Gastroesophageal sphincter (tissue), 3 donors: ENCODE measurements at regions not wholly inside any gene's neighbourhood (a gene's known extent, or its start where the extent isn't known, plus 50 kb on each side); places are given as distances from the start of the nearest gene placed in this dataset.

Experiments
- EP300 ChIP-seq: sonication (generic); formaldehyde crosslinking; IDR thresholded peaks from one replicate; pipeline ENCODE4 v1.6.1; 2017; ENCODE audit warnings: antibody characterized with exemption, mild to moderate bottlenecking
- POLR2AphosphoS5 ChIP-seq: sonication (generic); formaldehyde crosslinking; IDR thresholded peaks from one replicate; pipeline ENCODE4 v1.6.1; 2017; ENCODE audit warnings: antibody characterized with exemption
- TF ChIP-seq, protein P1 (sequence below), 4 experiments: fragments of 200-600 bp in 2 of 4; fragments of 450-650 bp in 2 of 4; sonication (generic) in 1 of 4; IDR thresholded peaks; one replicate each; pipeline ENCODE4 v1.5.1; 2017 to 2019; ENCODE audit warnings: antibody characterized with exemption in 4 of 4, mild to moderate bottlenecking in 2 of 4, moderate library complexity in 2 of 4

DNA sequence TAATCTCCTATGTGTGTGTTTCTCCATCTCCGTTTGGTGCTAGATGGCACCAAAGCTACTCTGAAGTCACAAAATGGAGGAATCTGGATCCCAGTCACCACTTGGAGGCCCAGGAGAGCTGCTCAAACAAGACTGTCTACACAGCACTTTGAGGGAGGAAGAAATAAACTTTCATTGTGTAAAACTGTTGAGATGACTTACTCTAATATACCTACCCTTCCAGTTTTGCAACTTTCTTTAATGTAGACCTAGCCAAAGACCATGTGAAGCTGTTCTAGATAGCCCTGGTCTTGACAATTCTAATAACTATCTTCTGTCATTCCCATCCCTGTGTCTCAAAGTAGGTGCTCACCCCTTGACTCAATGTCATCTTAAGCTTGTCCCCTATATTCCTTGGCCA, 52.8 kb upstream of the TAB3 start:
- TF ChIP-seq, protein P1, sequence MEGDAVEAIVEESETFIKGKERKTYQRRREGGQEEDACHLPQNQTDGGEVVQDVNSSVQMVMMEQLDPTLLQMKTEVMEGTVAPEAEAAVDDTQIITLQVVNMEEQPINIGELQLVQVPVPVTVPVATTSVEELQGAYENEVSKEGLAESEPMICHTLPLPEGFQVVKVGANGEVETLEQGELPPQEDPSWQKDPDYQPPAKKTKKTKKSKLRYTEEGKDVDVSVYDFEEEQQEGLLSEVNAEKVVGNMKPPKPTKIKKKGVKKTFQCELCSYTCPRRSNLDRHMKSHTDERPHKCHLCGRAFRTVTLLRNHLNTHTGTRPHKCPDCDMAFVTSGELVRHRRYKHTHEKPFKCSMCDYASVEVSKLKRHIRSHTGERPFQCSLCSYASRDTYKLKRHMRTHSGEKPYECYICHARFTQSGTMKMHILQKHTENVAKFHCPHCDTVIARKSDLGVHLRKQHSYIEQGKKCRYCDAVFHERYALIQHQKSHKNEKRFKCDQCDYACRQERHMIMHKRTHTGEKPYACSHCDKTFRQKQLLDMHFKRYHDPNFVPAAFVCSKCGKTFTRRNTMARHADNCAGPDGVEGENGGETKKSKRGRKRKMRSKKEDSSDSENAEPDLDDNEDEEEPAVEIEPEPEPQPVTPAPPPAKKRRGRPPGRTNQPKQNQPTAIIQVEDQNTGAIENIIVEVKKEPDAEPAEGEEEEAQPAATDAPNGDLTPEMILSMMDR (IDR thresholded peaks at IDR 0.05) = no peak
- TF ChIP-seq EP300 = no peak
- TF ChIP-seq POLR2AphosphoS5 = no peak
